Panc1 (cell line): ENCODE measurements at regions not wholly inside any gene's neighbourhood (a gene's known extent, or its start where the extent isn't known, plus 50 kb on each side); places are given as distances from the start of the nearest gene placed in this dataset.
"Not testable (repeated sequence)": the region's sequence is repeated elsewhere in the genome, so short reads cannot be mapped to it uniquely, and the experiment has no call there.

ENCODE experiments used
- ATAC-seq: fragments of 200-7000 bp; cut with Tn5 transposase; 2 replicates; pipeline ENCODE4 v1.9.1; 2020; ENCODE audit warnings: mild to moderate bottlenecking, moderate library complexity
- BruUV-seq: library from RNA; stranded (reverse); fragments of 400-500 nt; replicated peaks from 2 replicates; lab custom pipeline; 2021; lab: Mats Ljungman, UMichigan
- CTCF ChIA-PET: fragments of 300-600 bp; sonication (Branson Sonifier 250); formaldehyde crosslinking; loops from one replicate; lab custom pipeline; 2022; ENCODE audit warnings: antibody characterized with exemption; lab: Charles Lee
- POLR2A ChIA-PET: fragments of 300-600 bp; sonication (Branson Sonifier 250); formaldehyde crosslinking; loops from one replicate; lab custom pipeline; 2022; ENCODE audit warnings: antibody characterized with exemption; lab: Charles Lee
- DNase-seq: peaks from one replicate; pipeline ENCODE4 v3.0.0-alpha.2; 2010; ENCODE audit warnings: low read depth, low spot score
- H3K27ac ChIP-seq: 2 replicates; pipeline ENCODE4 v1.5.1; 2011; ENCODE audit warnings: mild to moderate bottlenecking, low read length, inconsistent platforms
- H3K27me3 ChIP-seq: fragments of 200-500 bp; sonication (Bioruptor generic); 2 replicates; pipeline ENCODE4 v1.6.0; 2014; ENCODE audit warnings: low read length, inconsistent platforms; ENCODE audit not compliant: control insufficient read depth, insufficient read depth
- H3K36me3 ChIP-seq: fragments of 200-500 bp; sonication (Bioruptor generic); 2 replicates; pipeline ENCODE4 v1.5.1; 2014; ENCODE audit warnings: inconsistent platforms, mild to moderate bottlenecking, low read length, moderate library complexity; ENCODE audit not compliant: control insufficient read depth, insufficient read depth
- H3K4me1 ChIP-seq: 2 replicates; pipeline ENCODE4 v1.5.1; 2011; ENCODE audit warnings: inconsistent platforms, mild to moderate bottlenecking, low read length, moderate library complexity; ENCODE audit not compliant: control insufficient read depth, insufficient read depth
- H3K4me3 ChIP-seq, 2 experiments: 2 replicates each; pipeline ENCODE4 v1.5.1; 2011 to 2012; ENCODE audit warnings: low read depth in 2 of 2, low read length in 2 of 2, mild to moderate bottlenecking in 2 of 2, inconsistent platforms in 1 of 2, moderate library complexity in 1 of 2
- H3K9me3 ChIP-seq: fragments of 200-500 bp; sonication (Bioruptor generic); 2 replicates; pipeline ENCODE4 v1.5.1; 2014; ENCODE audit warnings: low read depth, mild to moderate bottlenecking, inconsistent platforms, low read length, moderate library complexity; ENCODE audit not compliant: control insufficient read depth, insufficient read depth
- POLR2AphosphoS5 ChIP-seq: IDR thresholded peaks from 2 replicates; pipeline ENCODE4 v1.6.1; 2012; ENCODE audit warnings: mild to moderate bottlenecking, low read depth, low read length, moderate library complexity
- SIN3A ChIP-seq: IDR thresholded peaks from 2 replicates; pipeline ENCODE4 v1.6.1; 2012; ENCODE audit warnings: low read depth, mild to moderate bottlenecking, low read length, moderate library complexity, borderline replicate concordance; ENCODE audit not compliant: insufficient read depth
- TCF7L2 ChIP-seq: IDR thresholded peaks from 2 replicates; pipeline ENCODE4 v1.6.1; 2011; ENCODE audit warnings: mild to moderate bottlenecking, low read depth, low read length, inconsistent platforms
- in situ Hi-C: cut with HindIII; loops from 2 replicates; pipeline ENCODE4 v1.10.0; 2016; ENCODE audit warnings: low sequenced_read_pairs, low pct_unique_long_range_greater_than_20kb
- intact Hi-C: fragments of 100-400 bp; cut with micrococcal nuclease; formaldehyde crosslinking; loops from one replicate; pipeline ENCODE4 v1.10.0; 2022; ENCODE audit not compliant: unreplicated experiment
- TF ChIP-seq, protein P1 (sequence below): fragments of 450-650 bp; IDR thresholded peaks from 2 replicates; pipeline ENCODE4 v1.5.1; 2017; ENCODE audit warnings: mild to moderate bottlenecking
- TF ChIP-seq, protein P2 (sequence below), 2 experiments: IDR thresholded peaks; 2 replicates each; pipeline ENCODE4 v1.6.1; 2011 to 2012; ENCODE audit warnings: low read depth in 2 of 2, control low read depth in 1 of 2, low read length in 1 of 2, mild to moderate bottlenecking in 1 of 2, moderate library complexity in 1 of 2; ENCODE audit not compliant: insufficient read depth in 1 of 2

DNA sequence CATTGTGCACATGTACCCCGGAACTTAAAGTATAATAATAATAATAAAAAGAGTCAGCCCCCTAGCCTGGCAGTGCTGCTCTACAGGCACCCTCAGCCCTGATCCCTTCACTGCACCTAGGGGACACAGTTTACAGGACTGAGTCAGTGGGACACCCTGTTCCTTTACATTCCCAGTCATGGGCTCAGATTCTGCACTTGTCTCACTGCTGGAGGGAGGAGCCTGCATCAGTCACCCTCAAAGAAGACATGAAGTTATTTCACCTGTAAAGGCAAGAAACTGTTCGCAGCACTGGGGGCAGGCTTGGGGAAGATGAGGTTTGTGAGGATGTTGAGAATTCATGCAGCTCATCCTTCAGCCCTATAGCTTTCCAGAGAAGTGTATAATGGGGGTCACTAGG is 50.7 kb upstream of the VPREB1 start:
- Histone ChIP-seq H3K4me3 (no peak overlapping the region), H3K36me3 (no peaks in the 10 kb centered on the region), H3K9me3 (no peaks in the 10 kb centered on the region), H3K27ac (no peak overlapping the region), H3K27me3 (no peaks in the 10 kb centered on the region), H3K4me1 (no peaks in the 10 kb centered on the region; the same call in 1 of the 2 replicates)
- DNase-seq, result no peak
- intact Hi-C loops (no loop called here), in situ Hi-C loops (no loop called here)
- BruUV-seq, result no TSS peak
- TF ChIP-seq TCF7L2 (no peak), SIN3A (no peak), POLR2AphosphoS5 (no peak)
- TF ChIP-seq, protein P1, sequence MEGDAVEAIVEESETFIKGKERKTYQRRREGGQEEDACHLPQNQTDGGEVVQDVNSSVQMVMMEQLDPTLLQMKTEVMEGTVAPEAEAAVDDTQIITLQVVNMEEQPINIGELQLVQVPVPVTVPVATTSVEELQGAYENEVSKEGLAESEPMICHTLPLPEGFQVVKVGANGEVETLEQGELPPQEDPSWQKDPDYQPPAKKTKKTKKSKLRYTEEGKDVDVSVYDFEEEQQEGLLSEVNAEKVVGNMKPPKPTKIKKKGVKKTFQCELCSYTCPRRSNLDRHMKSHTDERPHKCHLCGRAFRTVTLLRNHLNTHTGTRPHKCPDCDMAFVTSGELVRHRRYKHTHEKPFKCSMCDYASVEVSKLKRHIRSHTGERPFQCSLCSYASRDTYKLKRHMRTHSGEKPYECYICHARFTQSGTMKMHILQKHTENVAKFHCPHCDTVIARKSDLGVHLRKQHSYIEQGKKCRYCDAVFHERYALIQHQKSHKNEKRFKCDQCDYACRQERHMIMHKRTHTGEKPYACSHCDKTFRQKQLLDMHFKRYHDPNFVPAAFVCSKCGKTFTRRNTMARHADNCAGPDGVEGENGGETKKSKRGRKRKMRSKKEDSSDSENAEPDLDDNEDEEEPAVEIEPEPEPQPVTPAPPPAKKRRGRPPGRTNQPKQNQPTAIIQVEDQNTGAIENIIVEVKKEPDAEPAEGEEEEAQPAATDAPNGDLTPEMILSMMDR, result no peak
- TF ChIP-seq, protein P2, sequence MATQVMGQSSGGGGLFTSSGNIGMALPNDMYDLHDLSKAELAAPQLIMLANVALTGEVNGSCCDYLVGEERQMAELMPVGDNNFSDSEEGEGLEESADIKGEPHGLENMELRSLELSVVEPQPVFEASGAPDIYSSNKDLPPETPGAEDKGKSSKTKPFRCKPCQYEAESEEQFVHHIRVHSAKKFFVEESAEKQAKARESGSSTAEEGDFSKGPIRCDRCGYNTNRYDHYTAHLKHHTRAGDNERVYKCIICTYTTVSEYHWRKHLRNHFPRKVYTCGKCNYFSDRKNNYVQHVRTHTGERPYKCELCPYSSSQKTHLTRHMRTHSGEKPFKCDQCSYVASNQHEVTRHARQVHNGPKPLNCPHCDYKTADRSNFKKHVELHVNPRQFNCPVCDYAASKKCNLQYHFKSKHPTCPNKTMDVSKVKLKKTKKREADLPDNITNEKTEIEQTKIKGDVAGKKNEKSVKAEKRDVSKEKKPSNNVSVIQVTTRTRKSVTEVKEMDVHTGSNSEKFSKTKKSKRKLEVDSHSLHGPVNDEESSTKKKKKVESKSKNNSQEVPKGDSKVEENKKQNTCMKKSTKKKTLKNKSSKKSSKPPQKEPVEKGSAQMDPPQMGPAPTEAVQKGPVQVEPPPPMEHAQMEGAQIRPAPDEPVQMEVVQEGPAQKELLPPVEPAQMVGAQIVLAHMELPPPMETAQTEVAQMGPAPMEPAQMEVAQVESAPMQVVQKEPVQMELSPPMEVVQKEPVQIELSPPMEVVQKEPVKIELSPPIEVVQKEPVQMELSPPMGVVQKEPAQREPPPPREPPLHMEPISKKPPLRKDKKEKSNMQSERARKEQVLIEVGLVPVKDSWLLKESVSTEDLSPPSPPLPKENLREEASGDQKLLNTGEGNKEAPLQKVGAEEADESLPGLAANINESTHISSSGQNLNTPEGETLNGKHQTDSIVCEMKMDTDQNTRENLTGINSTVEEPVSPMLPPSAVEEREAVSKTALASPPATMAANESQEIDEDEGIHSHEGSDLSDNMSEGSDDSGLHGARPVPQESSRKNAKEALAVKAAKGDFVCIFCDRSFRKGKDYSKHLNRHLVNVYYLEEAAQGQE (IDR thresholded peaks at IDR 0.05; ENCODE audit: insufficient read depth in 1 of 2, low read depth in 2 of 2, low read length in 1 of 2), result no peak
- ChIA-PET POLR2A (no interaction called here), CTCF (no interaction called here)
- no peak for ATAC-seq

DNA sequence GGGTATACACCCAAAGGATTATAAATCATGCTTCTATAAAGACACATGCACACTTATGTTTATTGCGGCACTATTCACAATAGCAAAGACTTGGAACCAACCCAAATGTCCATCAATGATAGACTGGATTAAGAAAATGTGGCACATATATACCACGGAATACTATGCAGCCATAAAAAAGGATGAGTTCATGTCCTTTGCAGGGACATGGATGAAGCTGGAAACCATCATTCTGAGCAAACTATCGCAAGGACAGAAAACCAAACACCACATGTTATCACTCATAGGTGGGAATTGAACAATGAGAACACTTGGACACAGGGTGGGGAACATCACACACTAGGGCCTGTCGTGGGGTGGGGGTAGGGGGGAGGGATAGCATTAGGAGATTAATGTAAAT is 51.1 kb upstream of the VPREB1 start:
- H3K9me3 ChIP-seq, H3K27me3 ChIP-seq, CTCF ChIA-PET, H3K4me3 ChIP-seq, in situ Hi-C loops, H3K4me1 ChIP-seq, BruUV-seq, H3K27ac ChIP-seq, POLR2A ChIA-PET, DNase-seq, intact Hi-C loops, H3K36me3 ChIP-seq, ATAC-seq: not testable (repeated sequence)

DNA sequence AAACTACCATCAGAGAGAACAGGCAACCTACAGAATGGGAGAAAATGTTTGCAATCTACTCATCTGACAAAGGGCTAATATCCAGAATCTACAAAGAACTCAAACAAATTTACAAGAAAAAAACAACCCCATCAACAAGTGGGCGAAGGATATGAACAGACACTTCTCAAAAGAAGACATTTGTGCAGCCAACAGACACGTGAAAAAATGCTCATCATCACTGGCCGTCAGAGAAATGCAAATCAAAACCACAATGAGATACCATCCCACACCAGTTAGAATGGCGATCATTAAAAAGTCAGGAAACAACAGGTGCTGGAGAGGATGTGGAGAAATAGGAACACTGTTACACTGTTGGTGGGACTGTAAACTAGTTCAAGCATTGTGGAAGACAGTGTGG is 51.6 kb upstream of the VPREB1 start:
- POLR2A ChIA-PET, DNase-seq, in situ Hi-C loops: not testable (repeated sequence)

DNA sequence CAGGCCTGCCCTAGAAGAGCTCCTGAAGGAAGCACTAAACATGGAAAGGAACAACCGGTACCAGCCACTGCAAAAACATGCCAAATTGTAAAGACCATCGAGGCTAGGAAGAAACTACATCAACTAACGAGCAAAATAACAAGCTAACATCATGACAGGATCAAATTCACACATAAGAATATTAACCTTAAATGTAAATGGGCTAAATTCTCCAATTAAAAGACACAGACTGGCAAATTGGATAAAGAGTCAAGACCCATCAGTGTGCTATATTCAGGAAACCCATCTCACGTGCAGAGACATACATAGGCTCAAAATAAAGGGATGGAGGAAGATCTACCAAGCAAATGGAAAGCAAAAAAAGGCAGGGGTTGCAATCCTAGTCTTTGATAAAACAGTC is 54.8 kb upstream of the VPREB1 start:
- intact Hi-C loops, result loop anchor here (10.0 kb wide), 1 partner anchor 55 kb away; the partner anchor contains the start of gene VPREB1
- H3K9me3 ChIP-seq, H3K36me3 ChIP-seq, BruUV-seq, POLR2A ChIA-PET, H3K4me3 ChIP-seq, DNase-seq, H3K27ac ChIP-seq, H3K27me3 ChIP-seq, H3K4me1 ChIP-seq, CTCF ChIA-PET, ATAC-seq, in situ Hi-C loops: not testable (repeated sequence)

More for the DNA sequence above, 51.6 kb upstream of the VPREB1 start:
- CTCF ChIA-PET, ATAC-seq, H3K36me3 ChIP-seq, BruUV-seq, intact Hi-C loops, H3K4me3 ChIP-seq, H3K4me1 ChIP-seq, H3K27ac ChIP-seq, H3K27me3 ChIP-seq, H3K9me3 ChIP-seq: not testable (repeated sequence)

DNA sequence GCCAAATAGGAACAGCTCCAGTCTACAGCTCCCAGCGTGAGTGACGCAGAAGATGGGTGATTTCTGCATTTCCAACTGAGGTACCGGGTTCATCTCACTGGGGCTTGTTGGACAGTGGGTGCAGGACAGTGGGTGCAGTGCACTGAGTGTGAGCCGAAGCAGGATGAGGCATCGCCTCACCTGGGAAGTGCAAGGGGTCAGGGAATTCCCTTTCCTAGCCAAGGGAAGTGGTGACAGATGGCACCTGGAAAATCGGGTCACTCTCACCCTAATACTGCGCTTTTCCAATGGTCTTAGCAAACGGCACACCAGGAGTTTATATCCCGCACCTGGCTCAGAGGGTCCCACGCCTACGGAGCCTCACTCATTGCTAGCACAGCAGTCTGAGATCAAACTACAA is 56.7 kb upstream of the VPREB1 start:
- DNase-seq, POLR2A ChIA-PET, H3K27me3 ChIP-seq, H3K36me3 ChIP-seq, H3K27ac ChIP-seq, H3K9me3 ChIP-seq, H3K4me3 ChIP-seq, BruUV-seq, CTCF ChIA-PET, in situ Hi-C loops, ATAC-seq, H3K4me1 ChIP-seq: not testable (repeated sequence)
- intact Hi-C loops, result loop anchor here (10.0 kb wide), 1 partner anchor 57 kb away; the partner anchor contains the start of gene VPREB1
